CD4-positive, alpha-beta T cell treated with Interleukin-10 for 1 hour (primary cell): ENCODE measurements at regions not wholly inside any gene's neighbourhood (a gene's known extent, or its start where the extent isn't known, plus 50 kb on each side); places are given as distances from the start of the nearest gene placed in this dataset.

Experiments used
- DNase-seq: peaks from one replicate; pipeline ENCODE4 v3.0.0-alpha.2; 2020

DNA sequence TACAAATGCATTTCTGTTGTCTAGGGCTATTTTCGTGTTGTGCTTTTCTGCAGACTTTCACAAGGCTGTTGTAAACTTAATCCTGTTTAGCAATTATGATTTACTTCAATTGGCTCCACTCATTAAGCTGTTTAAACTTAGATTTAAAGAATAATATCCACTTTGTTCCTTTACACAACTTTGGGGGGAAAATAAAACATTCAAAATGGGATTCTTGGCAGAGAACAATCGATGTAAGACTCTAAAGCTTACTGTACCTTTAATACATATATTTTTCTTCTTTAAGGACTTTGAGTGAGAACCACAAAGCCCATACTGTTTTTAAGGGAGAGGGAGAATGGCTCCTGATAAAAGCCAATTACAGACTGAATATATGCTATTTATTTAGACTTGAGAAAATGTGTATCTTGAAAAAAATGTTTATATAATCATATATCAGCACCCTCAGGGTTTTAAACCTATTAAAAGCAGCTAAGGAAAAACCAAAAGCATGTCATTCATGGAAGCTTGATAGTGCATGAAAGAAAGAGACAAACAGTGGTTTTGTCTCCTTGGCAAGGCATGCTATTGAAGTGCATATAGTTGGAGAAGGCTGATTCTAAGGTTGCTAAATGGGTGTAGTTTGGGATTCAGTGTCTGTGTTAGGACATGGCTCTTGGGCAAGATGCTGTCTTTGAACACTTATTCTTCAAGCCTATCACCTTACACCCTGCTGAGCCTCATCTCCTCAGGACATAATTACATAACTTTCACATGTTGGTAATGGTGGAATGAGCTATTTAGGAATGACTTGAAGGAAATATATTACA is 293.4 kb upstream of the TBC1D5 start:
- no peak for DNase-seq

GRCh38 chr3:18033581-18034108 is 291.2 kb upstream of the TBC1D5 start:
- no peak for DNase-seq

GRCh38 chr3:18030371-18030870 is 288.0 kb upstream of the TBC1D5 start:
- no peak for DNase-seq

- DNase-seq = no peak
Observed at GRCh38 chr3:18027161-18027939, 284.9 kb upstream of the TBC1D5 start.

DNA sequence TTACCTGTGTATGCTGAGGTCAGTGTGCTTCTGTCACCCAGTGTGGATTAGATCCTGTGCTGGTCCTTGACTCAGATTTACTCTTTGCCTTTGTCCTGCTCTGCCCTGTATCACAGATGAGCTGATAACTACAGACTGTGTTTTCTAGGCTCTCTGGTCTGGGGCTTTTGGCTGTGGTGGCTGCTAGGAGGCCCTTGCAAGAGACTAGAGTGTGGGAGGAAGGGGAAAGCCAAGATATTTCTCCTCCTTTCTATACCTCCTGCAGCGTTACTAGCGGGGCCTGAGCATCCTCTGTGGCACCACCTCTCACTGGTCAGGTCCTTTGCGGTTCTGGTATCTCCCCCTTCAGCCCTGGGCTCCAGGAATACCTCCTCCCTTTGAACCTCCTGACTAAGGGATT is 282.3 kb upstream of the TBC1D5 start:
- no peak for DNase-seq

- no peak for DNase-seq
Observed at GRCh38 chr3:18019161-18019495, 276.7 kb upstream of the TBC1D5 start.

- DNase-seq = no peak
Observed at GRCh38 chr3:18018491-18019160, 276.2 kb upstream of the TBC1D5 start.

DNA sequence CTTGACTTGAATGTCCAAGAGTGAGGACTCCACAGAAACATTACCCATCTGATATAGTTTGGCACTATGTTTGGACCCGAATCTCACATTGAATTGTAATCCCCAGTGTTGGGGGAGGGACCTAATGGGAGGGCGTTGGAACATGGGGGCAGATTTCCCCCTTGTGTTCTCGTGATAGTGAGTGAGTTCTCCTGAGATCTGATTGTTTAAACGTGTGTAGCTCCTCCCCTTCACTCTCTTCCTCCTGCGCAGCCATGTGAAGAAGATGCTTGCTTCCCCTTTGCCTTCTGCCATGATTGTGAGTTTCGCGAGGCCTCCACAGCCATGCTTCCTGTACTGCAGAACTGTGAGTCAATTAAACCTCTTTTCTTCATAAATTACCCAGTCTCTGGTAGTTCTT is 273.9 kb upstream of the TBC1D5 start:
- DNase-seq = no peak

DNA sequence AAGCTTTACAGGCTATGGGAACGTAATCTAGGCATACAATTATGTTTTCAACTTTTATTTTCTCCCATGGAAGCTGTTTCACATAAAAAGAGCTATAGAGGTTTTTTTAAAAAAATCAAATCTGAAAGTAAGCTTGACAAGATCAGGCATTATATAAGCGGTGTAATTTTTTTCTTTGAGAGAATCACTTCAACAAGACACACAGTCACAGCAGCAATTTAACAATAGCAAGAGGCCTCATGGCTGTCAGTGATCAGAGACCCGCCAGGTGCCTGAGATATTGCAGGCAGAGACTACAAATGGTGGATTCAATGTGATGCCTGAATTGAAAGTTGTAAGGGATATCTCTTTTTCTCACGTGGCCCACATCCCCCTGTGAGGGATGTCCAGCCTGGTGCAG is 270.5 kb upstream of the TBC1D5 start:
- no peak for DNase-seq

- no peak for DNase-seq
Observed at GRCh38 chr3:18012436-18012835, 270.0 kb upstream of the TBC1D5 start.

- no peak for DNase-seq
Observed at GRCh38 chr3:18011387-18011786, 269.0 kb upstream of the TBC1D5 start.

GRCh38 chr3:18010001-18010400 is 267.6 kb upstream of the TBC1D5 start:
- no peak for DNase-seq

DNA sequence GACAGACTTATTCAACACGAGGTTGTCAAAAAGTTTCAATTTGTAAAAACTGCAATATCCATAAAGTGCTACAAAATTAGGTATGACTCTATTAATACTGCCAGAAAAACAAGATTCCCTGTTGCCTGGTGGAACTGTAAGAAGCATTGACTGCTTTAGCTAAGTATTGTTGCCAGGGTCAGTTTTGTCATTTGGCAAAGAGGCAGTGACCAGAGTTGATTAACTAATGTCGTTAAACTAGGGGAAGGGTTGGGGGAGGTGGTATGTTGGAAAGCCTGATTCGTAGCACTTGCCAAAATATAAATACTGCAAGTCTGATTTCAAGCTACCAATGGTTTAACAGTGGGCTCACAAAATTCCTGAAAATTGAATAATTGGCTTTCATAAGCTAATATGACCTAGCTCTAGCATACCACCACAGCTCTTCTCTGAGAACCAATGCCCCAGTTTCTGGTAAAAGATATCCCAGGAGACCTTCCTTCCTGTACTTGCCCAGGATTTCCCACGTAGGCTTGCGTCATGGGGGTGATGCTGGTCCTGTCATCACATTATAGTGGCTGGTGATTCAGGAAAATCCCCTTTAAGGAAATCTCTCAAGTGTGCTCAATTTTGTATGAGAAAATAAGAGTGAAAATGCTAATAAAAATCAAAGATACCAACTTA is 266.4 kb upstream of the TBC1D5 start:
- DNase-seq = no peak

DNA sequence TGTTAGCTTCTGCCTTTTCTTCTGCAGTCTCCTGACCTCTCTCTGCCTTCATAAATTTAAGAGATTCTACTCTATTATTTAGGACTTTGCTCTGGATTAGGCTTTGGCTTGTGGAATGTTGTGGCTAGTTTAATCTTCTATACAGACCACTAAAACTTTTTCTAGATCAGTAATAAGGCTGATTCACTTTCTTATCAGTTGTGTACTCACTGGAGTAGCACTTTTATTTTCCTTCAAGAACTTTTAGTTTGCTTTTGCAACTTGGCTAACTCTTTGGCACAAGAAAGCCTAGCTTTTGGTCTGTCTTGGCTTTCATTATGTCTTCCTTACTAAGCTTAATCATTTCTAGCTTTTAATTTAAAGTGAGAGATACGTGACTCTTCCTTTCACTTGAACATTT is 265.5 kb upstream of the TBC1D5 start:
- DNase-seq = no peak

GRCh38 chr3:17995769-17996168 is 253.3 kb upstream of the TBC1D5 start:
- DNase-seq = no peak

GRCh38 chr3:17994167-17994566 is 251.7 kb upstream of the TBC1D5 start:
- no peak for DNase-seq

GRCh38 chr3:17990390-17990789 is 248.0 kb upstream of the TBC1D5 start:
- DNase-seq = no peak

GRCh38 chr3:17986348-17986816 is 244.0 kb upstream of the TBC1D5 start:
- DNase-seq = no peak

DNA sequence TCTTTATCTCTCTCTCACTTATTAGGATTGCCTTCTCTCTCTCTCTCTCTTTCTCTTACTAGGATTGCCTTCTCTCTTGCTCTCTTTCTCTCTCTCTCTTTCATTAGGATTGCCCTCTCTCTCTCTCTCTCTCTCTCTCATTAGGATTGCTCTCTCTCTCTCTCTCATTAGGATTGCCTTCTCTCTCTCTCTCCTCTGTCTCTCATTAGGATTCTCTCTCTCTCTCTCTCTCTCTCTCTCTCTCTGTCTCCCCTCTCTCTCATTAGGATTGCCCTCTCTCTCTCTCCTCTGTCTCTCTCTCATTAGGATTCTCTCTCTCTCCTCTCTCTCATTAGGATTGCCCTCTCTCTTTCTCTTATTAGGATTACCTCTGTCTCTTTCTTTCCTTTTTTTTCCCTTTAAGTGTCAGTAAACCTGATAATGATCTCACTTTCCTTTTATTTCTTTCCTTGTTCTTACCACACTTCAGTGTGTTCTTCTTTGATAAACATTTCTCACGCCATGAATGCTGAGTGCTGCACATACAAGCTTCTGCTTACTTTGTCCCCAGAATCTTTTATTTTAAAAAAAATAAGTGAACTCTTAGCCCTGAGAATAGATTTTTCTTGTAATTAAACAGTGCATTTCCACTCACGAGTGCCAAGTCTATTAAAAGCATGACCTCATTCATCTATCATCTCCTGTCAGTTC is 243.4 kb upstream of the TBC1D5 start:
- no peak for DNase-seq

- no peak for DNase-seq
Observed at GRCh38 chr3:17983106-17983505, 240.7 kb upstream of the TBC1D5 start.

- no peak for DNase-seq
Observed at GRCh38 chr3:17982211-17982880, 239.9 kb upstream of the TBC1D5 start.

GRCh38 chr3:17980863-17981262 is 238.4 kb upstream of the TBC1D5 start:
- DNase-seq = no peak
